Naive thymus-derived CD4-positive, alpha-beta T cell (primary cell): ENCODE measurements at regions not wholly inside any gene's neighbourhood (a gene's known extent, or its start where the extent isn't known, plus 50 kb on each side); places are given as distances from the start of the nearest gene placed in this dataset.

Source experiments
- ATAC-seq: fragments of 150-1000 bp; cut with Tn5 transposase; 2 replicates; pipeline ENCODE4 v1.10.0; 2021; ENCODE audit warnings: mild to moderate bottlenecking, moderate library complexity
- CTCF ChIA-PET: fragments of 350-600 bp; sonication (Branson Sonifier 250); formaldehyde crosslinking; loops from one replicate; lab custom pipeline; 2021; ENCODE audit warnings: antibody characterized with exemption; lab: Charles Lee
- POLR2A ChIA-PET: fragments of 350-600 bp; sonication (Branson Sonifier 250); formaldehyde crosslinking; loops from one replicate; lab custom pipeline; 2021; ENCODE audit warnings: antibody characterized with exemption, inconsistent platforms; lab: Charles Lee
- DNase-seq, 9 donors: peaks; one replicate each; pipeline versions ENCODE4 v3.0.0 to v3.0.0-alpha.2; 2020 to 2022; ENCODE audit warnings: mixed read lengths in 1 of 9
- H3K27ac ChIP-seq: one replicate; pipeline ENCODE4 v1.7.0; 2013; ENCODE audit warnings: mild to moderate bottlenecking, low read depth, low read length, moderate library complexity
- H3K27me3 ChIP-seq, 2 donors: one replicate each; pipeline ENCODE4 v1.7.0; 2013; ENCODE audit warnings: low read length in 2 of 2, mild to moderate bottlenecking in 2 of 2, moderate library complexity in 2 of 2; ENCODE audit not compliant: control insufficient read depth in 2 of 2, insufficient read depth in 2 of 2
- H3K36me3 ChIP-seq, 3 experiments: 1 replicate in 2 of 3; 2 replicates in 1 of 3; pipeline ENCODE4 v1.7.0; 2013; ENCODE audit warnings: low read length in 3 of 3, mild to moderate bottlenecking in 3 of 3, moderate library complexity in 1 of 3; ENCODE audit not compliant: insufficient read depth in 3 of 3, control insufficient read depth in 2 of 3
- H3K4me1 ChIP-seq, 2 donors: one replicate each; pipeline ENCODE4 v1.7.0; 2013; ENCODE audit warnings: low read length in 2 of 2, mild to moderate bottlenecking in 2 of 2, moderate library complexity in 1 of 2; ENCODE audit not compliant: control insufficient read depth in 2 of 2, insufficient read depth in 2 of 2
- H3K4me3 ChIP-seq: 2 replicates; pipeline ENCODE4 v1.7.0; 2013; ENCODE audit warnings: mild to moderate bottlenecking, low read length
- H3K9me3 ChIP-seq, 3 experiments: 1 replicate in 2 of 3; 2 replicates in 1 of 3; pipeline ENCODE4 v1.7.0; 2013; ENCODE audit warnings: low read length in 3 of 3; ENCODE audit not compliant: control insufficient read depth in 2 of 3
- H3K27ac Mint-ChIP-seq, 9 donors: one replicate each; pipeline ENCODE4 v1.8.0; 2020 to 2022; ENCODE audit warnings: mixed read lengths in 9 of 9, mild to moderate bottlenecking in 8 of 9, moderate library complexity in 5 of 9, inconsistent platforms in 2 of 9
- H3K27me3 Mint-ChIP-seq, 5 donors: one replicate each; pipeline ENCODE4 v1.8.0; 2021 to 2022; ENCODE audit warnings: mixed read lengths in 5 of 5, mild to moderate bottlenecking in 1 of 5
- H3K36me3 Mint-ChIP-seq, 5 donors: one replicate each; pipeline ENCODE4 v1.8.0; 2020 to 2022; ENCODE audit warnings: mixed read lengths in 5 of 5, mild to moderate bottlenecking in 3 of 5, inconsistent platforms in 1 of 5
- H3K4me1 Mint-ChIP-seq, 7 donors: one replicate each; pipeline ENCODE4 v1.8.0; 2020 to 2022; ENCODE audit warnings: mixed read lengths in 7 of 7, mild to moderate bottlenecking in 3 of 7, inconsistent platforms in 1 of 7
- H3K4me3 Mint-ChIP-seq, 10 donors: one replicate each; pipeline ENCODE4 v1.8.0; 2020 to 2022; ENCODE audit warnings: mild to moderate bottlenecking in 10 of 10, mixed read lengths in 10 of 10, moderate library complexity in 6 of 10, inconsistent platforms in 2 of 10
- H3K9me3 Mint-ChIP-seq, 11 donors: one replicate each; pipeline ENCODE4 v1.8.0; 2020 to 2022; ENCODE audit warnings: mixed read lengths in 11 of 11, mild to moderate bottlenecking in 4 of 11, inconsistent platforms in 1 of 11, moderate library complexity in 1 of 11
- intact Hi-C, 2 donors: fragments of 100-400 bp; cut with micrococcal nuclease; formaldehyde crosslinking; loops; one replicate each; pipeline ENCODE4 v1.15.1; 2023

GRCh38 chr6:122161136-122161535 is 238.3 kb upstream of the HSF2 start:
- no peaks in the 10 kb centered on the region for H3K27me3 ChIP-seq
- H3K4me1 Mint-ChIP-seq = no peaks in the 10 kb centered on the region
- ATAC-seq (no peak), DNase-seq (no peak)
- intact Hi-C loops = no loop called here
- H3K27ac ChIP-seq = no peak overlapping the region
- no peak overlapping the region for H3K27ac Mint-ChIP-seq
- peaks cover 0 to 1% (median 0%) of the 10 kb centered on the region in 11 donors for H3K9me3 Mint-ChIP-seq
- no peaks in the 10 kb centered on the region for H3K36me3 ChIP-seq
- H3K27me3 Mint-ChIP-seq = peaks cover 0 to 7% (median 0%) of the 10 kb centered on the region in 5 donors
- POLR2A ChIA-PET = no interaction called here
- no peaks in the 10 kb centered on the region for H3K36me3 Mint-ChIP-seq
- no peak overlapping the region for H3K4me3 ChIP-seq
- no peaks in the 10 kb centered on the region for H3K4me1 ChIP-seq
- CTCF ChIA-PET = interaction anchor here (1.1 kb wide), 1 partner anchor 40 kb away, joined by 3 read pairs; no protein-coding TSS in a partner anchor
- H3K9me3 ChIP-seq = no peaks in the 10 kb centered on the region
- no peak overlapping the region for H3K4me3 Mint-ChIP-seq

- no peak overlapping the region for H3K27ac Mint-ChIP-seq
- no peaks in the 10 kb centered on the region for H3K36me3 ChIP-seq
- POLR2A ChIA-PET = no interaction called here
- peaks cover 0 to 1% (median 0%) of the 10 kb centered on the region in 11 donors for H3K9me3 Mint-ChIP-seq
- intact Hi-C loops = no loop called here
- no peaks in the 10 kb centered on the region for H3K9me3 ChIP-seq
- H3K36me3 Mint-ChIP-seq = no peaks in the 10 kb centered on the region
- H3K4me3 Mint-ChIP-seq = no peak overlapping the region
- H3K27me3 Mint-ChIP-seq = peaks cover 0 to 7% (median 0%) of the 10 kb centered on the region in 5 donors
- no peaks in the 10 kb centered on the region for H3K4me1 Mint-ChIP-seq
- no peaks in the 10 kb centered on the region for H3K27me3 ChIP-seq
- H3K27ac ChIP-seq = no peak overlapping the region
- H3K4me3 ChIP-seq = no peak overlapping the region
- ATAC-seq (no peak), DNase-seq (no peak)
- CTCF ChIA-PET = no interaction called here
- no peaks in the 10 kb centered on the region for H3K4me1 ChIP-seq
Observed at GRCh38 chr6:122165014-122165413, 234.4 kb upstream of the HSF2 start.

- H3K4me3 ChIP-seq = no peak overlapping the region
- peaks cover 0 to 7% (median 0%) of the 10 kb centered on the region in 5 donors for H3K27me3 Mint-ChIP-seq
- DNase-seq (no peak), ATAC-seq (no peak)
- ChIA-PET CTCF (no interaction called here), POLR2A (no interaction called here)
- no peaks in the 10 kb centered on the region for H3K9me3 ChIP-seq
- H3K4me1 Mint-ChIP-seq = no peaks in the 10 kb centered on the region
- no peaks in the 10 kb centered on the region for H3K27me3 ChIP-seq
- H3K27ac ChIP-seq = no peak overlapping the region
- intact Hi-C loops = no loop called here
- H3K9me3 Mint-ChIP-seq = no peaks in the 10 kb centered on the region
- H3K4me1 ChIP-seq = no peaks in the 10 kb centered on the region
- H3K4me3 Mint-ChIP-seq = no peak overlapping the region
- H3K27ac Mint-ChIP-seq = no peak overlapping the region
- H3K36me3 ChIP-seq = no peaks in the 10 kb centered on the region
- no peaks in the 10 kb centered on the region for H3K36me3 Mint-ChIP-seq
Observed at GRCh38 chr6:122170274-122170673, 229.2 kb upstream of the HSF2 start.

- ChIA-PET CTCF (no interaction called here), POLR2A (no interaction called here)
- Histone ChIP-seq H3K4me1 (no peaks in the 10 kb centered on the region), H3K4me3 (no peak overlapping the region), H3K27me3 (no peaks in the 10 kb centered on the region), H3K27ac (no peak overlapping the region), H3K9me3 (no peaks in the 10 kb centered on the region), H3K36me3 (no peaks in the 10 kb centered on the region)
- no peak for ATAC-seq
- H3K27me3 Mint-ChIP-seq = peaks cover 0 to 3% (median 0%) of the 10 kb centered on the region in 5 donors
- H3K4me3 Mint-ChIP-seq = no peak overlapping the region
- no peak for DNase-seq
- no peak overlapping the region for H3K27ac Mint-ChIP-seq
- H3K36me3 Mint-ChIP-seq = no peaks in the 10 kb centered on the region
- no peaks in the 10 kb centered on the region for H3K4me1 Mint-ChIP-seq
- intact Hi-C loops = no loop called here
- H3K9me3 Mint-ChIP-seq = no peaks in the 10 kb centered on the region
Observed at GRCh38 chr6:122178988-122179387, 220.5 kb upstream of the HSF2 start.

GRCh38 chr6:122180132-122180531 is 219.3 kb upstream of the HSF2 start:
- ChIA-PET POLR2A (no interaction called here), CTCF (no interaction called here)
- ATAC-seq (no peak), DNase-seq (no peak)
- H3K4me1 Mint-ChIP-seq = no peaks in the 10 kb centered on the region
- no peaks in the 10 kb centered on the region for H3K36me3 Mint-ChIP-seq
- H3K36me3 ChIP-seq = no peaks in the 10 kb centered on the region
- H3K27me3 Mint-ChIP-seq = no peaks in the 10 kb centered on the region
- no peak overlapping the region for H3K27ac Mint-ChIP-seq
- no peak overlapping the region for H3K4me3 Mint-ChIP-seq
- H3K9me3 Mint-ChIP-seq = no peaks in the 10 kb centered on the region
- no peak overlapping the region for H3K27ac ChIP-seq
- H3K27me3 ChIP-seq = no peaks in the 10 kb centered on the region
- no peak overlapping the region for H3K4me3 ChIP-seq
- H3K9me3 ChIP-seq = no peaks in the 10 kb centered on the region
- intact Hi-C loops = no loop called here
- no peaks in the 10 kb centered on the region for H3K4me1 ChIP-seq

GRCh38 chr6:122182061-122182460 is 217.4 kb upstream of the HSF2 start:
- no peaks in the 10 kb centered on the region for H3K27me3 ChIP-seq
- no peak for ATAC-seq
- H3K27ac ChIP-seq = no peak overlapping the region
- Mint-ChIP-seq H3K4me3 (no peak overlapping the region), H3K9me3 (no peaks in the 10 kb centered on the region), H3K27me3 (no peaks in the 10 kb centered on the region), H3K36me3 (no peaks in the 10 kb centered on the region), H3K27ac (no peak overlapping the region), H3K4me1 (no peaks in the 10 kb centered on the region)
- no peak overlapping the region for H3K4me3 ChIP-seq
- H3K4me1 ChIP-seq = no peaks in the 10 kb centered on the region
- ChIA-PET CTCF (no interaction called here), POLR2A (no interaction called here)
- H3K9me3 ChIP-seq = no peaks in the 10 kb centered on the region
- intact Hi-C loops = no loop called here
- no peak for DNase-seq
- no peaks in the 10 kb centered on the region for H3K36me3 ChIP-seq

- ATAC-seq = no peak
- no peak overlapping the region for H3K4me3 ChIP-seq
- Mint-ChIP-seq H3K36me3 (no peaks in the 10 kb centered on the region), H3K4me1 (no peaks in the 10 kb centered on the region), H3K9me3 (no peaks in the 10 kb centered on the region), H3K4me3 (no peak overlapping the region), H3K27ac (no peak overlapping the region), H3K27me3 (peaks cover 0 to 5% (median 0%) of the 10 kb centered on the region in 5 donors)
- intact Hi-C loops = no loop called here
- no peak overlapping the region for H3K27ac ChIP-seq
- no peaks in the 10 kb centered on the region for H3K27me3 ChIP-seq
- no peaks in the 10 kb centered on the region for H3K4me1 ChIP-seq
- ChIA-PET POLR2A (no interaction called here), CTCF (interaction anchor here (0.6 kb wide), 1 partner anchor 270 kb away, joined by 3 read pairs; no protein-coding TSS in a partner anchor)
- no peaks in the 10 kb centered on the region for H3K9me3 ChIP-seq
- DNase-seq = no peak
- no peaks in the 10 kb centered on the region for H3K36me3 ChIP-seq
Observed at GRCh38 chr6:122184401-122184827, 215.0 kb upstream of the HSF2 start.
